Neural progenitor cell (in vitro differentiated cells): ENCODE measurements at regions not wholly inside any gene's neighbourhood (a gene's known extent, or its start where the extent isn't known, plus 50 kb on each side); places are given as distances from the start of the nearest gene placed in this dataset.

Source experiments
- DNase-seq: peaks from one replicate; pipeline ENCODE4 v3.0.0-alpha.2; 2016; ENCODE audit warnings: low spot score
- H2AFZ ChIP-seq: fragments of 200-600 bp; sonication (generic); replicated peaks from 2 replicates; pipeline ENCODE4 v1.6.1; 2016; ENCODE audit warnings: antibody characterized with exemption
- H3F3A ChIP-seq: fragments of 200-600 bp; sonication (generic); 2 replicates; pipeline ENCODE4 v1.6.1; 2016; ENCODE audit warnings: antibody characterized with exemption, low read depth
- H3K27ac ChIP-seq: fragments of 200-600 bp; sonication (generic); 2 replicates; pipeline ENCODE4 v1.5.1; 2016; ENCODE audit warnings: mild to moderate bottlenecking
- H3K27me3 ChIP-seq: fragments of 200-600 bp; sonication (generic); 2 replicates; pipeline ENCODE4 v1.6.1; 2016; ENCODE audit warnings: mild to moderate bottlenecking, moderate library complexity
- H3K36me3 ChIP-seq: fragments of 200-600 bp; sonication (generic); 2 replicates; pipeline ENCODE4 v1.5.1; 2016
- H3K4me1 ChIP-seq: fragments of 200-600 bp; sonication (generic); 2 replicates; pipeline ENCODE4 v1.6.1; 2016; ENCODE audit warnings: mixed run types
- H3K4me2 ChIP-seq: fragments of 200-600 bp; sonication (generic); 2 replicates; pipeline ENCODE4 v1.6.1; 2016
- H3K4me3 ChIP-seq: fragments of 200-600 bp; sonication (generic); 2 replicates; pipeline ENCODE4 v1.5.1; 2016
- H3K79me2 ChIP-seq: fragments of 200-600 bp; sonication (generic); 2 replicates; pipeline ENCODE4 v1.6.1; 2016; ENCODE audit warnings: low read depth
- H3K9ac ChIP-seq: fragments of 200-600 bp; sonication (generic); 2 replicates; pipeline ENCODE4 v1.6.1; 2016
- H3K9me3 ChIP-seq: fragments of 200-600 bp; sonication (generic); 2 replicates; pipeline ENCODE4 v1.5.1; 2016; ENCODE audit warnings: low read depth
- H4K20me1 ChIP-seq: fragments of 200-600 bp; sonication (generic); 2 replicates; pipeline ENCODE4 v1.6.1; 2016; ENCODE audit warnings: low read depth
- H3K27ac Mint-ChIP-seq: 3 replicates; pipeline ENCODE4 v1.8.0; 2021; ENCODE audit warnings: mixed read lengths
- H3K27me3 Mint-ChIP-seq: 2 replicates; pipeline ENCODE4 v1.8.0; 2022; ENCODE audit warnings: low read depth, mild to moderate bottlenecking, inconsistent platforms, moderate library complexity, mixed read lengths; ENCODE audit not compliant: insufficient read depth
- H3K36me3 Mint-ChIP-seq: 3 replicates; pipeline ENCODE4 v1.8.0; 2021; ENCODE audit warnings: mixed read lengths
- H3K4me1 Mint-ChIP-seq: 3 replicates; pipeline ENCODE4 v1.8.0; 2021; ENCODE audit warnings: mixed read lengths
- H3K4me3 Mint-ChIP-seq: 3 replicates; pipeline ENCODE4 v1.8.0; 2021; ENCODE audit warnings: mild to moderate bottlenecking, moderate library complexity, mixed read lengths
- H3K9me3 Mint-ChIP-seq: 3 replicates; pipeline ENCODE4 v1.8.0; 2020; ENCODE audit warnings: mixed read lengths
- EZH2 ChIP-seq: fragments of 200-600 bp; sonication (generic); IDR thresholded peaks from 2 replicates; pipeline ENCODE4 v1.6.1; 2017; ENCODE audit warnings: antibody characterized with exemption, mild to moderate bottlenecking, moderate library complexity
- EZH2phosphoT487 ChIP-seq: fragments of 200-600 bp; sonication (generic); IDR thresholded peaks from 2 replicates; pipeline ENCODE4 v1.6.1; 2017; ENCODE audit warnings: antibody characterized with exemption
- TF ChIP-seq, protein P1 (sequence below): fragments of 200-600 bp; sonication (generic); IDR thresholded peaks from 2 replicates; pipeline ENCODE4 v1.5.1; 2017; ENCODE audit warnings: antibody characterized with exemption, mild to moderate bottlenecking

DNA sequence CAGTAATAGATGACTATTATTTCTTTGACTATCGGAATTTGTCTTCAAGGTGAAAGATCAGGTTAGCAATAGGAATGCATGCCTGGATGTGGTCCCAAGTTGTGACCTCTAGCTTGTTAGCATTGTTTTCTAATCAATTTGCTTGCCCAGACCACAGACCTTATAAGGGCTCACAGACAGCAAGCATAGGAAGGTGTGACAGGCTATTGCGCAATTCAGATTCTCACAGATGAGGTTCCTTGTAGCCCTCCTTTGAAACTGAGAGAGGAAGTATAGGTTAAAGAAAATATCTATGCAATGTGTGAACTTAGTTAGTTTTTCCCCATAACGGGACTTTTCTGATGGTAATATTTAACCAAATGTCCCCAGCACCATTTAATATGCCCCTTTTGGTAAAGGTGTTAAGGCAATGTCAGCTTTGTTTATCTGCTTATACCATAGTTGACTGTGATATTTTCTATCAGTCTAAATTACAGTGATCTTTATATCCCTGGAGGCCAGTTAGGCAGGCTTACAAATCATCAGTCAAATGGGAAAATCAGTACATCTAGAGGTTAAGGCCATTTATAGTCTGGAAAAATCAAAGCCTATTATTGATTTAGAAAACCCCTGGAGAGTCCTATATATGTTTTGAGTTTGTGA, 168.1 kb upstream of the MBNL1 start:
- Mint-ChIP-seq H3K9me3 (no peaks in the 10 kb centered on the region), H3K4me1 (no peaks in the 10 kb centered on the region), H3K36me3 (no peaks in the 10 kb centered on the region), H3K27ac (no peak overlapping the region), H3K4me3 (no peak overlapping the region), H3K27me3 (peaks cover 4% of the 10 kb centered on the region)
- Histone ChIP-seq H3K4me2 (no peak overlapping the region), H3K27me3 (no peaks in the 10 kb centered on the region), H2AFZ (no peak overlapping the region), H3K4me3 (no peak overlapping the region), H3K9ac (no peak overlapping the region), H3K27ac (no peak overlapping the region), H3K36me3 (no peaks in the 10 kb centered on the region), H3K9me3 (no peaks in the 10 kb centered on the region), H4K20me1 (no peaks in the 10 kb centered on the region), H3F3A (no peaks in the 10 kb centered on the region), H3K79me2 (no peaks in the 10 kb centered on the region), H3K4me1 (no peaks in the 10 kb centered on the region)
- no peak for TF ChIP-seq EZH2
- TF ChIP-seq, protein P1, sequence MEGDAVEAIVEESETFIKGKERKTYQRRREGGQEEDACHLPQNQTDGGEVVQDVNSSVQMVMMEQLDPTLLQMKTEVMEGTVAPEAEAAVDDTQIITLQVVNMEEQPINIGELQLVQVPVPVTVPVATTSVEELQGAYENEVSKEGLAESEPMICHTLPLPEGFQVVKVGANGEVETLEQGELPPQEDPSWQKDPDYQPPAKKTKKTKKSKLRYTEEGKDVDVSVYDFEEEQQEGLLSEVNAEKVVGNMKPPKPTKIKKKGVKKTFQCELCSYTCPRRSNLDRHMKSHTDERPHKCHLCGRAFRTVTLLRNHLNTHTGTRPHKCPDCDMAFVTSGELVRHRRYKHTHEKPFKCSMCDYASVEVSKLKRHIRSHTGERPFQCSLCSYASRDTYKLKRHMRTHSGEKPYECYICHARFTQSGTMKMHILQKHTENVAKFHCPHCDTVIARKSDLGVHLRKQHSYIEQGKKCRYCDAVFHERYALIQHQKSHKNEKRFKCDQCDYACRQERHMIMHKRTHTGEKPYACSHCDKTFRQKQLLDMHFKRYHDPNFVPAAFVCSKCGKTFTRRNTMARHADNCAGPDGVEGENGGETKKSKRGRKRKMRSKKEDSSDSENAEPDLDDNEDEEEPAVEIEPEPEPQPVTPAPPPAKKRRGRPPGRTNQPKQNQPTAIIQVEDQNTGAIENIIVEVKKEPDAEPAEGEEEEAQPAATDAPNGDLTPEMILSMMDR = no peak
- TF ChIP-seq EZH2phosphoT487 = no peak
- DNase-seq = no peak

- H2AFZ ChIP-seq = peak overlapping the region; percentile 51
- H3K4me1 ChIP-seq = no peaks in the 10 kb centered on the region
- Mint-ChIP-seq H3K4me3 (no peak overlapping the region), H3K27me3 (no peaks in the 10 kb centered on the region), H3K9me3 (no peaks in the 10 kb centered on the region), H3K36me3 (no peaks in the 10 kb centered on the region), H3K4me1 (no peaks in the 10 kb centered on the region), H3K27ac (no peak overlapping the region)
- H3K27ac ChIP-seq = no peak overlapping the region
- H3K4me2 ChIP-seq = no peak overlapping the region
- no peaks in the 10 kb centered on the region for H3K36me3 ChIP-seq
- no peak overlapping the region for H3K9ac ChIP-seq
- no peaks in the 10 kb centered on the region for H3K9me3 ChIP-seq
- no peak for TF ChIP-seq EZH2phosphoT487
- no peak for TF ChIP-seq EZH2
- H3K4me3 ChIP-seq = no peak overlapping the region
- no peaks in the 10 kb centered on the region for H4K20me1 ChIP-seq
- no peak for DNase-seq
- no peaks in the 10 kb centered on the region for H3K27me3 ChIP-seq
- no peaks in the 10 kb centered on the region for H3F3A ChIP-seq
- no peaks in the 10 kb centered on the region for H3K79me2 ChIP-seq
Measured at GRCh38 chr3:152102410-152102809, 166.3 kb upstream of the MBNL1 start.

GRCh38 chr3:152103257-152103656, 165.5 kb upstream of the MBNL1 start:
- no peak overlapping the region for H3K4me2 ChIP-seq
- no peak overlapping the region for H3K27ac Mint-ChIP-seq
- no peaks in the 10 kb centered on the region for H3K27me3 ChIP-seq
- H3K9me3 ChIP-seq = no peaks in the 10 kb centered on the region
- H2AFZ ChIP-seq = no peak overlapping the region
- H3K4me3 Mint-ChIP-seq = no peak overlapping the region
- no peak overlapping the region for H3K9ac ChIP-seq
- H3K27ac ChIP-seq = no peak overlapping the region
- no peaks in the 10 kb centered on the region for H3K27me3 Mint-ChIP-seq
- no peaks in the 10 kb centered on the region for H3K4me1 Mint-ChIP-seq
- no peak overlapping the region for H3K4me3 ChIP-seq
- H4K20me1 ChIP-seq = no peaks in the 10 kb centered on the region
- no peak for DNase-seq
- H3K36me3 Mint-ChIP-seq = no peaks in the 10 kb centered on the region
- no peaks in the 10 kb centered on the region for H3K79me2 ChIP-seq
- no peaks in the 10 kb centered on the region for H3F3A ChIP-seq
- H3K36me3 ChIP-seq = no peaks in the 10 kb centered on the region
- TF ChIP-seq EZH2 (no peak), EZH2phosphoT487 (no peak)
- TF ChIP-seq, protein P1 = no peak
- no peaks in the 10 kb centered on the region for H3K4me1 ChIP-seq
- no peaks in the 10 kb centered on the region for H3K9me3 Mint-ChIP-seq

DNA sequence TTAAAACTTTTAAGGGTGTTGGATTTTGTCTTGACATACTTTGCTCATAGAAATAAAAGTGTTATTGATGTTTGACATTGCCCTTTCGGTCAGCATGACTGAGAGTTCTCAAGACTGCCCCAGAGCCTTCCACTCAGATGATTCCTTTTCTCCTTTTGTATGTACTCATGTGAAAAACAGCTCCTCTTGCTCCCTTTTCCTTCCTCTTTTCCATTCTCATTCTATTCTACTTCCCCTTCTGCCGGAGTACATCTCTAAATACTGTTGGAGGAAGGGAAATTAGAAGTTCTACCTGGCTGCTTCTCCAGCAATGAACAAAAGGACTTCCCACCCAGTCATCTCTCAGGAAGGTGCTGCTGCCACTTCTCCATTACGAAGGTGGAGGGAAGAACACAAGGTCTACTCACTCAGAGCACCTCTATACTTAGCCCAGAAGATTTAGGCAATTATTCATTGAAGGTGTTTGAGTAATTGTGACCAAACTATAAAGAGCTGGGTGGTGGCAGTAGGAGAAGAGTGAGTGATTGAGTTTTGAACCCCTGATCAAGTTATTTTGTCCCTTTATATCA, 163.8 kb upstream of the MBNL1 start:
- Mint-ChIP-seq H3K4me3 (no peak overlapping the region), H3K9me3 (no peaks in the 10 kb centered on the region), H3K27ac (no peak overlapping the region), H3K4me1 (no peaks in the 10 kb centered on the region), H3K36me3 (no peaks in the 10 kb centered on the region), H3K27me3 (no peaks in the 10 kb centered on the region)
- H2AFZ ChIP-seq = no peak overlapping the region
- H3K4me3 ChIP-seq = no peak overlapping the region
- no peaks in the 10 kb centered on the region for H3K27me3 ChIP-seq
- H3K36me3 ChIP-seq = no peaks in the 10 kb centered on the region
- no peaks in the 10 kb centered on the region for H3F3A ChIP-seq
- H3K4me2 ChIP-seq = no peak overlapping the region
- no peak for DNase-seq
- TF ChIP-seq EZH2phosphoT487 (no peak), EZH2 (no peak)
- TF ChIP-seq, protein P1 = no peak
- H3K79me2 ChIP-seq = no peaks in the 10 kb centered on the region
- no peaks in the 10 kb centered on the region for H3K9me3 ChIP-seq
- no peak overlapping the region for H3K27ac ChIP-seq
- no peaks in the 10 kb centered on the region for H3K4me1 ChIP-seq
- no peaks in the 10 kb centered on the region for H4K20me1 ChIP-seq
- no peak overlapping the region for H3K9ac ChIP-seq
